GM19324 (cell line): ENCODE measurements at regions not wholly inside any gene's neighbourhood (a gene's known extent, or its start where the extent isn't known, plus 50 kb on each side); places are given as distances from the start of the nearest gene placed in this dataset.

Experiments used
- ATAC-seq: cut with Tn5 transposase; IDR thresholded peaks from one replicate; pipeline ENCODE4 v1.9.1; 2021; ENCODE audit warnings: mild to moderate bottlenecking, moderate library complexity; ENCODE audit not compliant: unreplicated experiment, low FRiP score

- no peak for ATAC-seq
Observed at GRCh38 chr13:59607172-59607571, 556.6 kb downstream of the DIAPH3 start.

DNA sequence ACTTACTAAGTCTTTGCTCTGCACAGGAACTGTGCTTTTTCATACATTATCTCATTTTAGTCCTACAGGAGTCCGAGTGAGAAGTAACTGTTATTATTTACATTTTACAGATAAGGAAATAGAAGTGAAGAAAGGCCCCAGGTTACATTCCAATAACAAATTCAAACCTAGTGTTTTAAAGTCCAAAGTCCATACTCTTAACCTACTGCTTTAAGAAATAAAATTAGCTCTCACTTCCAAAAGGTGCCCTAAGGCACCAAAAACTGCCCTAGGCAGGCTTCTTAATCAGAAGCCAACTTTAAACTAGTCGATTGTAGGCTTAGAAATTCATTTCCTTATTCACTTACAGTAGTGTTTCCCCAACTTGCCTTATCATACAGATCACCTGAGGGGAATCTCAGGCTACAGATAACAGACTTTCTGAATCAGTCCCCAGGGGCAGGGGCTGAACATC lies 555.9 kb downstream of the DIAPH3 start:
- ATAC-seq: peak; percentile 50

DNA sequence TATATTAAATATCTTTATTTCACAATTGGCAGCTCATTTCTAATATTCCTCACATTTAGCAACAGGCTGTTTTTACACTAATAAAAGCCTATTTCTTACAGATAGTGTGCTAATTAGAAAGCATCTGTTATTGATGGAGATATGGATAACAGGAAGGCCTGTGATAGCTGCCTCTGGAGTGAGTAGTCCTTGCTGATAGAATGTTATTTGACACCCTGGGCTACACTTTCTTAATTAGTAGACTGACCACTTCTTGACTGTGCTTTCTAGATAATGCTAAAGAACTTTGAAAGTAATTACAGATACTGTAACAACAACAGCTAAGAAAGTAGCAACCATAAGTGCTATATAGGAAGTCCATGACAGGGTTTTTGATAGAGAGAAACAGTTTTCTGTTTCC lies 554.3 kb downstream of the DIAPH3 start:
- ATAC-seq: no peak
